Body of pancreas (tissue), 4 donors: ENCODE measurements at regions not wholly inside any gene's neighbourhood (a gene's known extent, or its start where the extent isn't known, plus 50 kb on each side); places are given as distances from the start of the nearest gene placed in this dataset.

Source experiments
- ATAC-seq: fragments of 150-250 bp; one replicate; pipeline ENCODE4 v1.9.1; 2016
- DNase-seq, 4 donors: peaks; one replicate each; pipeline ENCODE4 v3.0.0-alpha.2; 2019
- H3K27ac ChIP-seq, 4 donors: fragments of 200-600 bp; sonication (generic); 1 replicate in 3 of 4; 2 replicates in 1 of 4; pipeline versions ENCODE4 v1.5.1 to v1.6.1; 2016 to 2019; ENCODE audit warnings: mild to moderate bottlenecking in 1 of 4, mixed read lengths in 1 of 4, moderate library complexity in 1 of 4
- H3K27me3 ChIP-seq, 2 donors: fragments of 200-600 bp; sonication (generic); one replicate each; pipeline ENCODE4 v1.6.0; 2016; ENCODE audit warnings: mild to moderate bottlenecking in 1 of 2
- H3K36me3 ChIP-seq, 2 donors: fragments of 200-600 bp; sonication (generic); replicated peaks in 1 of 2; 2 replicates each; pipeline ENCODE4 v1.5.1; 2016; ENCODE audit warnings: low read depth in 2 of 2; ENCODE audit not compliant: insufficient read depth in 1 of 2
- H3K4me1 ChIP-seq: fragments of 200-600 bp; sonication (generic); one replicate; pipeline ENCODE4 v1.6.0; 2016
- H3K4me3 ChIP-seq, 2 donors: fragments of 200-600 bp; sonication (generic); 1 replicate in 1 of 2; 2 replicates in 1 of 2; pipeline ENCODE4 v1.5.1; 2016 to 2019
- H3K9me3 ChIP-seq, 3 donors: fragments of 200-600 bp; sonication (generic); 1 replicate in 2 of 3; 2 replicates in 1 of 3; pipeline ENCODE4 v1.5.1; 2016
- CTCF ChIP-seq, 7 experiments: fragments of 450-650 bp in 4 of 7; fragments of 200-600 bp in 3 of 7; sonication (generic) in 3 of 7; IDR thresholded peaks; one replicate each; pipeline ENCODE4 v1.5.1; 2016 to 2019; ENCODE audit warnings: antibody characterized with exemption in 7 of 7
- POLR2A ChIP-seq, 3 donors: fragments of 450-650 bp; IDR thresholded peaks; one replicate each; pipeline ENCODE4 v1.6.1; 2016; ENCODE audit warnings: antibody characterized with exemption in 3 of 3, mild to moderate bottlenecking in 2 of 3
- WGBS, 2 donors: methylation state at CpG; one replicate each; pipeline ENCODE4 v1.1.5; 2017; 5-methylcytosine and 5-hydroxymethylcytosine counted together
- intact Hi-C: fragments of 100-400 bp; cut with DNase I; formaldehyde crosslinking; loops from one replicate; pipeline ENCODE4 v1.15.1; 2023

- DNase-seq (no peak), ATAC-seq (no peak)
- intact Hi-C loops: no loop called here
- Histone ChIP-seq H3K36me3 (no peaks in the 10 kb centered on the region), H3K4me1 (peaks cover 1% of the 10 kb centered on the region), H3K27me3 (no peaks in the 10 kb centered on the region), H3K27ac (no peak overlapping the region), H3K4me3 (no peak overlapping the region), H3K9me3 (no peaks in the 10 kb centered on the region)
- 92 to 97% methylated on average over 4 of the region's 4 CpGs for WGBS, 2 donors
- TF ChIP-seq POLR2A (IDR thresholded peaks at IDR 0.05): no peak
- no peak for TF ChIP-seq CTCF (IDR thresholded peaks at IDR 0.05)
Observed at GRCh38 chr3:177579419-177579818, 382.1 kb upstream of the TBL1XR1 start.

- TF ChIP-seq CTCF (IDR thresholded peaks at IDR 0.05) (no peak), POLR2A (IDR thresholded peaks at IDR 0.05) (no peak)
- intact Hi-C loops: no loop called here
- no peak for DNase-seq
- no peak for ATAC-seq
- H3K4me1 ChIP-seq: no peaks in the 10 kb centered on the region
- no peaks in the 10 kb centered on the region for H3K27me3 ChIP-seq
- no peak overlapping the region for H3K27ac ChIP-seq
- H3K36me3 ChIP-seq: no peaks in the 10 kb centered on the region
- WGBS, 2 donors: 50 to 56% methylated on average over 2 of the region's 2 CpGs
- no peak overlapping the region for H3K4me3 ChIP-seq
- no peaks in the 10 kb centered on the region for H3K9me3 ChIP-seq
Observed at GRCh38 chr3:177580437-177580836, 383.2 kb upstream of the TBL1XR1 start.

GRCh38 chr3:177585271-177585670 lies 388.0 kb upstream of the TBL1XR1 start:
- WGBS, 2 donors: 44 to 51% methylated on average over 3 of the region's 3 CpGs
- no peaks in the 10 kb centered on the region for H3K27me3 ChIP-seq
- intact Hi-C loops: no loop called here
- H3K4me1 ChIP-seq: peaks cover 14% of the 10 kb centered on the region
- no peak overlapping the region for H3K4me3 ChIP-seq
- H3K9me3 ChIP-seq: no peaks in the 10 kb centered on the region
- TF ChIP-seq POLR2A (IDR thresholded peaks at IDR 0.05): no peak
- no peaks in the 10 kb centered on the region for H3K36me3 ChIP-seq
- no peak for DNase-seq
- ATAC-seq: no peak
- H3K27ac ChIP-seq: no peak overlapping the region

- WGBS, 2 donors: 79 to 89% methylated on average over 3 of the region's 3 CpGs
- H3K9me3 ChIP-seq: no peaks in the 10 kb centered on the region
- H3K36me3 ChIP-seq: no peaks in the 10 kb centered on the region
- no peak for ATAC-seq
- no peak overlapping the region for H3K4me3 ChIP-seq
- H3K4me1 ChIP-seq: peaks cover 49% of the 10 kb centered on the region
- no peaks in the 10 kb centered on the region for H3K27me3 ChIP-seq
- TF ChIP-seq POLR2A (IDR thresholded peaks at IDR 0.05): no peak
- TF ChIP-seq CTCF (IDR thresholded peaks at IDR 0.05): no peak
- intact Hi-C loops: no loop called here
- H3K27ac ChIP-seq: peak overlapping the region in 3 of 4 donors; percentile 26 to 87 (median 76)
- no peak for DNase-seq
Observed at GRCh38 chr3:177589041-177589650, 391.9 kb upstream of the TBL1XR1 start.

GRCh38 chr3:177589911-177590381 lies 392.7 kb upstream of the TBL1XR1 start:
- DNase-seq (peak; percentile 40 to 56 (median 46)), ATAC-seq (peak; percentile 68)
- Histone ChIP-seq H3K4me3 (no peak overlapping the region), H3K27me3 (no peaks in the 10 kb centered on the region), H3K9me3 (no peaks in the 10 kb centered on the region), H3K27ac (peak overlapping the region; percentile 59 to 87 (median 72)), H3K4me1 (peaks cover 56% of the 10 kb centered on the region), H3K36me3 (no peaks in the 10 kb centered on the region)
- intact Hi-C loops: no loop called here
- 46 to 57% methylated on average over 4 of the region's 4 CpGs for WGBS, 2 donors
- TF ChIP-seq CTCF (IDR thresholded peaks at IDR 0.05): no peak
- TF ChIP-seq POLR2A (IDR thresholded peaks at IDR 0.05): peak in 1 of 3 donors; percentile 12
